IgD-negative memory B cell (primary cell): ENCODE measurements at regions not wholly inside any gene's neighbourhood (a gene's known extent, or its start where the extent isn't known, plus 50 kb on each side); places are given as distances from the start of the nearest gene placed in this dataset.
A peak's percentile ranks its signal among the peaks of the same experiment; 100 is the strongest.
"Not testable (repeated sequence)": the region's sequence is repeated elsewhere in the genome, so short reads cannot be mapped to it uniquely, and the experiment has no call there.

ENCODE experiments used
- H3K27ac Mint-ChIP-seq, 3 donors: one replicate each; pipeline ENCODE4 v1.8.0; 2020 to 2022; ENCODE audit warnings: mild to moderate bottlenecking in 3 of 3, mixed read lengths in 3 of 3, moderate library complexity in 1 of 3
- H3K27me3 Mint-ChIP-seq: one replicate; pipeline ENCODE4 v1.8.0; 2021; ENCODE audit warnings: mixed read lengths
- H3K36me3 Mint-ChIP-seq: one replicate; pipeline ENCODE4 v1.8.0; 2020; ENCODE audit warnings: mild to moderate bottlenecking, mixed read lengths
- H3K4me1 Mint-ChIP-seq, 3 donors: one replicate each; pipeline ENCODE4 v1.8.0; 2020 to 2022; ENCODE audit warnings: mixed read lengths in 3 of 3, mild to moderate bottlenecking in 1 of 3
- H3K4me3 Mint-ChIP-seq, 4 donors: one replicate each; pipeline ENCODE4 v1.8.0; 2020 to 2022; ENCODE audit warnings: mild to moderate bottlenecking in 4 of 4, mixed read lengths in 4 of 4, moderate library complexity in 3 of 4
- H3K9me3 Mint-ChIP-seq, 3 donors: one replicate each; pipeline ENCODE4 v1.8.0; 2020 to 2021; ENCODE audit warnings: mixed read lengths in 3 of 3, mild to moderate bottlenecking in 1 of 3

DNA sequence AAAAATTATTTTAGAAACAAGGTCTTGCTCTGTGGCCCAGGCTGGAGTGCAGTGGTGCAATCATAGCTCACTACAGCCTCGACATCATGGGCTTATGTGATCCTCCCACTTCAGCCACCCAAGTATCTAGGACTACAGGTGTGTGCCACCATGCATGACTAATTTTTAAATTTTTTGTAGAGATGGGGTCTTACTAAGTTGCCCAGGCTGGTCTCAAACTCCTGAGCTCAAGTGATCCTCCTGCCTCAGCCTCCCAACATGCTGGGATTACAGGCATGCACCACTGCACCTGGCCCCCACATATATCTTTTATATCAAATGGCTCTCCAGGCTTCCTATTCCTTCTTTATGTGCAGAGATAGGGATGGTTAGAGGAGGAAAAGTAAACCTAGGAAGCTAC is 91.2 kb upstream of the SVIL start:
- not testable (repeated sequence) for H3K9me3 Mint-ChIP-seq, H3K36me3 Mint-ChIP-seq, H3K27ac Mint-ChIP-seq, H3K4me3 Mint-ChIP-seq, H3K4me1 Mint-ChIP-seq, H3K27me3 Mint-ChIP-seq

- H3K4me1 Mint-ChIP-seq = peaks cover 0 to 10% (median 4%) of the 10 kb centered on the region in 3 donors
- H3K36me3 Mint-ChIP-seq = no peaks in the 10 kb centered on the region
- peak overlapping the region in 2 of 4 donors; percentile 22 to 31 for H3K4me3 Mint-ChIP-seq
- H3K27ac Mint-ChIP-seq = no peak overlapping the region
- H3K9me3 Mint-ChIP-seq = peaks cover 0 to 4% (median 1%) of the 10 kb centered on the region in 3 donors
- peaks cover 4% of the 10 kb centered on the region for H3K27me3 Mint-ChIP-seq
Observed at GRCh38 chr10:29725133-29725720, 90.5 kb upstream of the SVIL start.

GRCh38 chr10:29723726-29724125 is 89.0 kb upstream of the SVIL start:
- Mint-ChIP-seq H3K27me3 (peaks cover 4% of the 10 kb centered on the region), H3K4me3 (no peak overlapping the region), H3K4me1 (peaks cover 0 to 10% (median 4%) of the 10 kb centered on the region in 3 donors), H3K36me3 (no peaks in the 10 kb centered on the region), H3K9me3 (peaks cover 2 to 11% (median 4%) of the 10 kb centered on the region in 3 donors), H3K27ac (no peak overlapping the region)

DNA sequence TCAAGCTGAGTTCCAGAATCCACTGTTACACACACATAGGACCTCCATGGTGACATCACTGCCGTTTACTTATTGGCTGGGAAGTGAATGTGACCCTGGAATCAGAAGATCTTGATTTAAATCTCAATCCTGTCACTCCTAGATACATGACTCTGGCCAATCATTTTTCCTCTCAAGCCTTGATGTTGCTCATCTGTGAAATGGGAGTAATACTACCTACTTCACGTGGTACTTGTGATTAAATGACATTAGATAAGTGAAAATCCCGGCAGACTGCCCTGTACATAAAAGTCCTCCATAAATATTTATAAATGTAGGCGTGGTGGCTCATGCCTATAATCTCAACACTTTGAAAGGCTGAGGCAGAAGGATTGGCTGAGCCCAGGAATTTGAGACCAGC is 88.0 kb upstream of the SVIL start:
- Mint-ChIP-seq H3K9me3 (peaks cover 2 to 11% (median 4%) of the 10 kb centered on the region in 3 donors), H3K4me3 (no peak overlapping the region), H3K36me3 (no peaks in the 10 kb centered on the region), H3K27me3 (peaks cover 4% of the 10 kb centered on the region), H3K27ac (no peak overlapping the region), H3K4me1 (peaks cover 0 to 7% (median 4%) of the 10 kb centered on the region in 3 donors)

- H3K27me3 Mint-ChIP-seq = peaks cover under 1% of the 10 kb centered on the region
- no peaks in the 10 kb centered on the region for H3K36me3 Mint-ChIP-seq
- H3K4me1 Mint-ChIP-seq = peaks cover 0 to 3% (median under 1%) of the 10 kb centered on the region in 3 donors
- no peak overlapping the region for H3K27ac Mint-ChIP-seq
- H3K9me3 Mint-ChIP-seq = peaks cover 2 to 11% (median 4%) of the 10 kb centered on the region in 3 donors
- no peak overlapping the region for H3K4me3 Mint-ChIP-seq
Observed at GRCh38 chr10:29720149-29720548, 85.4 kb upstream of the SVIL start.

DNA sequence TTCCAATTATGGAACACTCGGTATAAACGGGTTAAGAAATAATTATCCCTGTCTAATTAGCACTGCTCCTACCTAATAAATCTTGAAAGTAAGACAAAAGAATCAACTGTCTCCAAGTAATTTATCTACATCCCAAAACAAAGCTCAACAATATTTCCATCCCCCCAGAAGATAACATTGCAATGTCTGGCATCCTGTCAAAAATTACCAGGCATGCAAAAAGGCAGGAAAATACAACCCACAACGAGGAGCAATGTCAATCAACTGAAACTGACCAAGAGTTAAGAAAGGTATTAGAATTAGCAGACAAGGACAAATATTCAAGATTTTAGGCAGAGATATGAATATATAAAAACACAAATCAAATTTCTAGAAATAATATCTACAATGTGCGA is 84.5 kb upstream of the SVIL start:
- H3K36me3 Mint-ChIP-seq = no peaks in the 10 kb centered on the region
- H3K27ac Mint-ChIP-seq = no peak overlapping the region
- H3K4me3 Mint-ChIP-seq = no peak overlapping the region
- H3K27me3 Mint-ChIP-seq = no peaks in the 10 kb centered on the region
- H3K9me3 Mint-ChIP-seq = peaks cover 2 to 11% (median 4%) of the 10 kb centered on the region in 3 donors
- peaks cover 0 to 1% (median 0%) of the 10 kb centered on the region in 3 donors for H3K4me1 Mint-ChIP-seq

GRCh38 chr10:29715296-29715695 is 80.5 kb upstream of the SVIL start:
- H3K4me1 Mint-ChIP-seq = peaks cover 0 to 2% (median 0%) of the 10 kb centered on the region in 3 donors
- no peaks in the 10 kb centered on the region for H3K27me3 Mint-ChIP-seq
- no peak overlapping the region for H3K4me3 Mint-ChIP-seq
- no peaks in the 10 kb centered on the region for H3K36me3 Mint-ChIP-seq
- peaks cover 2 to 8% (median 3%) of the 10 kb centered on the region in 3 donors for H3K9me3 Mint-ChIP-seq
- no peak overlapping the region for H3K27ac Mint-ChIP-seq

- Mint-ChIP-seq H3K4me3 (no peak overlapping the region), H3K9me3 (peaks cover 1 to 3% (median 1%) of the 10 kb centered on the region in 3 donors), H3K36me3 (no peaks in the 10 kb centered on the region), H3K27me3 (no peaks in the 10 kb centered on the region), H3K4me1 (peaks cover 0 to 2% (median 0%) of the 10 kb centered on the region in 3 donors), H3K27ac (no peak overlapping the region)
Observed at GRCh38 chr10:29714096-29714874, 79.5 kb upstream of the SVIL start.

- peaks cover 0 to 2% (median 0%) of the 10 kb centered on the region in 3 donors for H3K4me1 Mint-ChIP-seq
- no peak overlapping the region for H3K4me3 Mint-ChIP-seq
- H3K9me3 Mint-ChIP-seq = no peaks in the 10 kb centered on the region
- H3K27ac Mint-ChIP-seq = no peak overlapping the region
- no peaks in the 10 kb centered on the region for H3K36me3 Mint-ChIP-seq
- no peaks in the 10 kb centered on the region for H3K27me3 Mint-ChIP-seq
Observed at GRCh38 chr10:29713450-29713849, 78.7 kb upstream of the SVIL start.

GRCh38 chr10:29712108-29712507 is 77.3 kb upstream of the SVIL start:
- Mint-ChIP-seq H3K27me3 (no peaks in the 10 kb centered on the region), H3K27ac (no peak overlapping the region), H3K4me1 (peaks cover 0 to 2% (median 0%) of the 10 kb centered on the region in 3 donors), H3K9me3 (peaks cover 0 to 1% (median 0%) of the 10 kb centered on the region in 3 donors), H3K4me3 (no peak overlapping the region), H3K36me3 (no peaks in the 10 kb centered on the region)

DNA sequence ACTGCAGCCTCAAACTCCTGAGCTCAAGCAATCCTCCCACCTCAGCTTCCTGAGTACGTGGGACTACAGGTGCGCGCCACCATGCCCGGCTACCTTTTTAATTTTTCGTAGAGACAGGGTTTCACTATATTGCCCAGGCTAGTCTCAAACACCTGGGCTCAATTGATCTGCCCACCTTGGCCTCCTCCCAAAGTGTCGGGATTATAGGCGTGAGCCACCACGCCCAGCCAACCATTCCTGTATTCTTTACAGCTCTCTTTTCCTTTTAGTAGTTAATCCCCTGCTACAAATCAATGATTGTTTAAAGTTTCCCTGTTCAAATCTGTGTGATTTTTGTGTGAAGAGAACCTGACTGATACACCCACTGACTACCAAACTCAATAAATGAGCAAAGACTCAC is 75.4 kb upstream of the SVIL start:
- Mint-ChIP-seq H3K27ac (peak overlapping the region in 1 of 3 donors; percentile 16), H3K36me3 (peaks cover 1% of the 10 kb centered on the region), H3K9me3 (peaks cover 0 to 3% (median 2%) of the 10 kb centered on the region in 3 donors), H3K4me1 (peaks cover 0 to 2% (median 0%) of the 10 kb centered on the region in 3 donors), H3K27me3 (no peaks in the 10 kb centered on the region), H3K4me3 (no peak overlapping the region)

DNA sequence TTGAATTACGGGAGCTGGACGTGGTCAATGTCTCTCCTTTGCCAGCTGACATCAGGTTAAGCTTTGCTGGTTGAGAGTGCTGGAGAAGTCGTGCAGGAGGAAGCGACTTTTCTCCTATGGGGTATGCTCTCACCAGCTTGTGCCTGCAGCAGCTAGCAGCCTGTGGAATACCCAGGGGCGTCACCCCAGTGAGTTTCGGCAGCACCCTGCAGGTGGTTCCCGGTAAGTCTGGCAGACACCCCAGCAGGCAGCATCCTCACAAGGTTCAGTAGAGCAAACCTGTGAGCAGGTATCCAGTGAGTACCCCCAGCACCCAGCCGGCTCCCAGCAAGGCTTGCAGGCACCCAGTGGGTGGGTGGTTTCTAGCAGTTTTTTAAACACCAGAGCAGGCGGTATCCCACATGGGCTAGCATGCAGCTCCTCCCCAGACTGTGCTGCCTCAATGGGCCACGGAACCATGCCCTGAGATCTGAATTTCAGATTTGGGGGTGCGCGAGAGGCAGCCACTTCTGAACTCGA is 74.8 kb upstream of the SVIL start:
- Mint-ChIP-seq H3K9me3 (peaks cover 0 to 3% (median 2%) of the 10 kb centered on the region in 3 donors), H3K4me3 (no peak overlapping the region), H3K36me3 (peaks cover 1% of the 10 kb centered on the region), H3K4me1 (peaks cover 0 to 2% (median 0%) of the 10 kb centered on the region in 3 donors), H3K27me3 (no peaks in the 10 kb centered on the region), H3K27ac (no peak overlapping the region)

DNA sequence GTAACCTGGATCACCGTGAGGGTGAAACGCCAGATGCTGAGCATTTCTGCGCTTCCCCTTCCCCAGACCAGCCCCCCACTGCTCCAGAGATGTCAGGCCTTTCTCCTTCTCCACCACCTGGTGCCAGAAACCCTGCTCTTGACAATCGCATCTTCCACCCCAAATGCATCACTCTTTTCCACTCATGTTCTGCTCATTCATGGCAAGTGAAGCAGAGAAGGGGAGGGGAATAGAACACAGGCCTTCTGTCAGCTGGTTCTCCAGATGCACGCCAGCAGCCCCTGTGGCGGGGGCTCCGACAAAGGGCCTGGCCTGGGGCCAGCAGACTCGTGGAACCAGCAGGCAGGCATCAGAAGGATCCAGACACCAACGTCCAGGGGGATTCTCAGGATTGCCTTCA is 68.5 kb upstream of the SVIL start:
- H3K27me3 Mint-ChIP-seq = no peaks in the 10 kb centered on the region
- peaks cover 0 to 9% (median 0%) of the 10 kb centered on the region in 3 donors for H3K4me1 Mint-ChIP-seq
- H3K27ac Mint-ChIP-seq = no peak overlapping the region
- H3K9me3 Mint-ChIP-seq = peaks cover 0 to 3% (median 2%) of the 10 kb centered on the region in 3 donors
- H3K36me3 Mint-ChIP-seq = peaks cover 1% of the 10 kb centered on the region
- no peak overlapping the region for H3K4me3 Mint-ChIP-seq

DNA sequence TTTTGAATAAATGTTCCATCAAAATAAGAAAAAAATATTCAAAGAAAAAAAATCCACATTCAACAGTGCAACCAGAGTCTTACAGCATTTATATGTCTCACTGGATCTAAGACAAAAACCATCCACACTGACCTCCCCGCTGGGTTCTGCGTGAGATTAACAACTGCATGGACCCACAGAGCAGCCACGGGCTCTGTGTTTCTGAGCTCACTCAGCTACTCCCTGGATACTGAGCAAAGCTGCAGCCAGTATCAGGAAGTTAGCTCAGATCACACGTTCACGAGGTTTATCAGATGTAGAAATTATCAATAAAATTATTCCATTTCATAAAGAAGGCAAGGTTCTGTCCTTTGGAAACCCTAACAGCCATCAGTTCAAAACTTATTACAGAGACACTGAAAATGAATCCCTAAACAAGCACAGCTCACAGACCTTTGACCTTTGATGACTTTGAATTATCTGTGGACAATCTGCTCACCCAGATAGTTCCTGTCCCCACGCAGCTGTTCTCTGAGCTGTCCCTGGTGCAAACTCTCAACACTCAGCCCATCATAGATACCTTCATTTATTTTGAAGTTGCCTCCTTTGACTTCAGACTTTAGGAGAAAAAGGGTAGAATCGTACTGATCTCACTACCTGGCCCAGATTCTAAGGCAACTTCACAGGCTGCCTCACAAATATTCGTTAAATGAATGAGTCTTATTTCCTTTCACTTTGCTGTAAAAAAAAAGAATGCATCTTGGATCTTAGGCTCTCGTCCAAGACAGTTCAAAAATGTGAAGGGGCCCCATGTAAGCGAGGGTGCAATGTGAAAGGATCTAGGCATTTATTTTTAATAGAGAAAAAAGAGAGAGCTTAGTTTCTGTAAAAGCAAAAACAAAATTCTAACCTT is 67.7 kb upstream of the SVIL start:
- peaks cover 0 to 9% (median 0%) of the 10 kb centered on the region in 3 donors for H3K4me1 Mint-ChIP-seq
- H3K36me3 Mint-ChIP-seq = peaks cover 1% of the 10 kb centered on the region
- no peaks in the 10 kb centered on the region for H3K27me3 Mint-ChIP-seq
- peak overlapping the region in 1 of 4 donors; percentile 47 for H3K4me3 Mint-ChIP-seq
- no peak overlapping the region for H3K27ac Mint-ChIP-seq
- peaks cover 0 to 3% (median 2%) of the 10 kb centered on the region in 3 donors for H3K9me3 Mint-ChIP-seq
